Right lung (tissue), 2 donors: ENCODE measurements at regions not wholly inside any gene's neighbourhood (a gene's known extent, or its start where the extent isn't known, plus 50 kb on each side); places are given as distances from the start of the nearest gene placed in this dataset.
A peak's percentile ranks its signal among the peaks of the same experiment; 100 is the strongest.

ENCODE experiments used
- DNase-seq, 2 donors: peaks; one replicate each; pipeline ENCODE4 v3.0.0-alpha.2; 2013

GRCh38 chr1:59022799-59023198, 239.0 kb upstream of the JUN start:
- no peak for DNase-seq

DNA sequence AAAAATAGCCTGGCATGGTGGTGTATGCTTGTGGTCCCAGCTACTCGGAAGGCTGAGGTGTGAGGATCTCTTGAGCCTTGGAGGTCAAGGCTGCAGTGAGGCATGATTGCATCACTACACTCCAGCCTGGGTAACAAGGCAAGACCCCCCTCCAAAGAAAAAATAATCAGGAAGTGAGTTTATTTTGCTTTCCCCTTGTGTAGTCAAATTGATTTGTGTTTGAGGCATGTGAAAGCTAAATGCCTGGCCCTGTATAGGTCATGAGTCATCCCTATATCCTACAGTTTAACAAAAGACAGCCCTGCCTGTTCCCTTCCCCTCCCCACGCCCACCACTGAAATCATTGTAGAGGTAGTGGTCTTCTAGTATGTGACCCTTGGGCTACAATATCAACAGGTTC, 241.4 kb upstream of the JUN start:
- no peak for DNase-seq

- peak in 1 of 2 donors; percentile 32 for DNase-seq
Observed at GRCh38 chr1:59025898-59026426, 242.1 kb upstream of the JUN start.

GRCh38 chr1:59026472-59026948, 242.7 kb upstream of the JUN start:
- no peak for DNase-seq

DNA sequence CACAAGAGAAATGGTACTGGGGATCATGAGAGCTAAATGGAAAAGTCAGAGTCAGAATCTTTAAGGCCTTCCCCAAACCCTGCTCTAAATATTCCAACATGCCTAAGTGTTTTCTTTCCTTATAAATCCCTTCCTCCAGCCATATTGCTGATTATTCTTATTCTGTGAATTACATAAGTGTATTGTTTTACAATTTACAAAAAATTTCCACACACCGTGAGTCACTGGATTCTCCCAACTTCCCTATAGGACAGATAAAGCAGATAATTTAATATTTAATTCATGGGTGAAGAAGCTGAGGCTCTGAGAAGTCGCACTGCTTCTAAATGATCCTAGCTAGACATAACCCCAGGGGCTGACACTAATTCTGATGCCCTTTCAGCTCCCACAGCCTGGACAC, 243.3 kb upstream of the JUN start:
- DNase-seq, result no peak

GRCh38 chr1:59028048-59028447, 244.2 kb upstream of the JUN start:
- DNase-seq, result no peak

DNA sequence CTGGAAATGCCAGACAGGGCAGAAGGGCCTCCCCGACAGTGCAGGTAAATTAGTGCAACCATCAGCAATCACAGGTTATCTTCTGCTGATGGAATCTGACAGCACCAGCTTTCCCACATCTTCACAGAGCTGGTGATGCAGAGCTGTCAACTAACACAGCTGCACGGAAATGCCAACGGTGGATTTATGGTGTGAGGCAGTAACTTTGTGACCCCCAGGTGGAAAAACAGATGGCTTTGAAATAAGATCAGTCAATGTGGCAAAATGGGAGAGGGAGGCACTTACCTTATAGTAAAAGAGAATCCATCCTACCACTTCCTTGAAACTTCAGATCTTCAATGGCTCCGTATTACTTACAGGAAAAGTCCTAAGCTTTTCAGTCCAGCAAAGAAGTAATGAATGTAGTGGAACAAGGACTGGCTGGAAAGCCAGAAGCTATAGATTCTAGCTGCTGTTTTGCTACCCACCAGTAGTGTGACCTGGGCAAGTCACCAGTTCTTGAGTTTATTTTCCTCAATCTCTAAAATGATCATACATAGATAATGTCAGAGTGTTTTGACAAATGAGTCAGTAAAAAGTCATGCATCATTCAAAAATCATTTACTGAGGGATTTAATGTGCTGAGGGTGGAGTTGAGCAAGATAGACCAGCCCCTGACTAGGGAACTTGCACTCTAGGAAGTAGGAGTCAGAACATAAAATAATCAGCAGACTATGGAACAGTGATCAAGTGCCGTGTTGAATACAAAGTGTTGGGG, 245.7 kb upstream of the JUN start:
- DNase-seq, result no peak

- no peak for DNase-seq
Observed at GRCh38 chr1:59032228-59032627, 248.4 kb upstream of the JUN start.

GRCh38 chr1:59033761-59034160, 249.9 kb upstream of the JUN start:
- DNase-seq, result no peak

DNA sequence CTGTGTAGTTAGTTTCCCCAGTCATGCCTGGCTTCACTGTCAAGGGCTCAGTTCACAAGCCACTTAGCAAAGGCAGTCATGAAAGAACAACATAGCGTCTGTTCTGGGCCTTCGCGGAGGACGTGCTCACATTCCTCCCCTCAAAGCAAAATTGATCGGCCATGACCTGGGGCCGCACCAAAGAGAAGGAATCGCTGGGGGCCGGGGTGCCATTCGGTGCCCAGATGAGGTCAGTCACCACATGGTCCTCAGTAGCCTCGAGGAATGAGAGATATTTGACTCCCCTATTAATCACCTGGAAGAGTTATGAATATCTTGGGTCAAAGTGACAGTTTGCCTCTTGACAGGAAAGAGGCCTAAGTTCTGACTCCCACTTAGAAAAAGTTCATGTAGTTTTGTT, 251.1 kb upstream of the JUN start:
- DNase-seq, result no peak

GRCh38 chr1:59039551-59039950, 255.7 kb upstream of the JUN start:
- DNase-seq, result no peak

GRCh38 chr1:59040486-59040885, 256.4 kb upstream of the FGGY start:
- no peak for DNase-seq

DNA sequence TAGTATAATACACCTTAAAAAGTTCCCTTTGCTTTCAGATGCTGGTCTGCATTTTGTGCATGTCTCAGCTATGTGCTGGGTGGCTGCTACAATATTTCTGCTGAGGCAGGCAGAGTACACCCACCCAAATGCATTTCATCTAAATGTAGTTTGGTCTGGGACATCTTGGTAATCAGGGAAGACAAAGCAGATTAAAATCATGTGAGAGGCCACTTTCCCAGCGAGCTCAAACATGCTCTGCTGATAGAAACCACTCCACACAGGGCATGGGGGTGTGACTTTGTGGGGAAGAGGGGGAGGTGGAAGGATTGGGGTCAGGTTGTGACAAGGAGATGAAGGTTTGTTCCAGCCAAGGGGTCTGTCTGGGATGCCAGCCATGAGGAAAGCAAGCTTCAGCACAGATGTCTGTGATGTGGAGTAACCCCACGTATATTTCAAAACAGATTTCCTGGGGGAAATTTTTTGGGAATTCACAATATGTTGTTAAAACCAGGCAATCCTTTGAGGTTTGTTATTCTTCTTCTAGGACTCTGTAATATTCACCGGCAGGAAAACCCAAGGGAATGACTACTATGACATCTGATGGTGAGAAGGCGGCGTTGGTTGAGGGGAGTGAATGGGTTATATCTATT, 255.1 kb upstream of the FGGY start:
- no peak for DNase-seq

DNA sequence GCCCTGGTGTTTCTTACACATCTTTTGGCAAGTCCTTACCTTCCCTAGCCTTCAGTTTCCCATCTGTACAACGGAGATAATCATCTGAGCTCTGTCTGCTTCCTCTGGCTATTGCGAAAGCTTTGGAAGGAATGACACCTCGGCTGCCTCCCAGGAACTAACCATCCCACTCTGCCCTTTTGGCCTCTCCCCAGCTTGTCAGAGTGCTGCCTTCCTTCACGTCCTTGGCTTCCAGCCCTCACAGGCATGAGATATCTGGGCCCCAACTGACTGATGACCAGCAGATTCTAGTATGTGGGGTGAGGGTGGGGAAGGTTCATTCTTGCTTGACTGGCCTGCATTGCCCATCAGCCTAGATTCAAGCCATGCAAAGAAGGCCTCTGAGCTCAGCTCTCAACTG, 253.1 kb upstream of the FGGY start:
- no peak for DNase-seq

GRCh38 chr1:59044535-59045121, 252.3 kb upstream of the FGGY start:
- no peak for DNase-seq

GRCh38 chr1:59045137-59045536, 251.8 kb upstream of the FGGY start:
- DNase-seq, result no peak

- no peak for DNase-seq
Observed at GRCh38 chr1:59045636-59046035, 251.3 kb upstream of the FGGY start.

DNA sequence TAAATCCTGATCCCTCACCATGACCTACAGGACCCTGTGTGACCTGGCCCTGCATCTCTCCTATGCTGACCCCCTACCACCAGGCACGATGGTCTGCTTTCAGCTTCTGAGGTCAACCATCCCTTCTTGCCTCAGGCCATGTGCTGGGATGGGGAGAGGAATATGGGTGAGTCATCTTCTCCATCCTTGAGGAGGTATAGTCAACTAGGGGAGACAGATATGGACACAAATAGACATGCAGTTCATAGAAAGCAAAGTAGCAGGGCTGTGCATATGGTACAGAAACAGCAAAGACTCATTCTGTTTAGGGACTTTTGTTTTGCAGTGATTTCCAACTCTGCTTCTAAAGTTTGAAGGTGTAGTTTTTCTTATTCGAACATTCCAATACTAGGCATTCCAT, 250.8 kb upstream of the FGGY start:
- no peak for DNase-seq

- no peak for DNase-seq
Observed at GRCh38 chr1:59046730-59047157, 250.2 kb upstream of the FGGY start.

GRCh38 chr1:59051007-59051406, 245.9 kb upstream of the FGGY start:
- DNase-seq, result no peak

GRCh38 chr1:59052166-59052590, 244.7 kb upstream of the FGGY start:
- DNase-seq, result peak in 1 of 2 donors; percentile 51

- DNase-seq, result no peak
Observed at GRCh38 chr1:59054172-59054571, 242.7 kb upstream of the FGGY start.
